NK-92 (cell line): ENCODE measurements at regions not wholly inside any gene's neighbourhood (a gene's known extent, or its start where the extent isn't known, plus 50 kb on each side); places are given as distances from the start of the nearest gene placed in this dataset.

Source experiments
- DNase-seq: peaks from one replicate; lab custom pipeline; 2025; ENCODE audit not compliant: unreplicated experiment; lab: John Stamatoyannopoulos, UW

- DNase-seq = no peak
Observed at GRCh38 chr2:2851806-2852777, 521.0 kb upstream of the MYT1L start.

GRCh38 chr2:2851316-2851715 lies 520.2 kb upstream of the MYT1L start:
- DNase-seq = no peak

GRCh38 chr2:2850859-2851258 lies 519.8 kb upstream of the MYT1L start:
- DNase-seq = no peak

- DNase-seq = no peak
Observed at GRCh38 chr2:2850218-2850755, 519.2 kb upstream of the MYT1L start.

- DNase-seq = no peak
Observed at GRCh38 chr2:2849464-2850217, 518.6 kb upstream of the MYT1L start.

- DNase-seq = no peak
Observed at GRCh38 chr2:2848621-2849333, 517.7 kb upstream of the MYT1L start.

- DNase-seq = no peak
Observed at GRCh38 chr2:2848198-2848597, 517.1 kb upstream of the MYT1L start.

GRCh38 chr2:2847209-2847676 lies 516.2 kb upstream of the MYT1L start:
- DNase-seq = no peak

GRCh38 chr2:2846332-2847208 lies 515.5 kb upstream of the MYT1L start:
- DNase-seq = no peak

GRCh38 chr2:2845806-2846315 lies 514.8 kb upstream of the MYT1L start:
- DNase-seq = no peak

- no peak for DNase-seq
Observed at GRCh38 chr2:2845267-2845666, 514.2 kb upstream of the MYT1L start.

- no peak for DNase-seq
Observed at GRCh38 chr2:2843969-2844548, 513.0 kb upstream of the MYT1L start.

GRCh38 chr2:2842466-2842865 lies 511.4 kb upstream of the MYT1L start:
- no peak for DNase-seq

GRCh38 chr2:2840681-2841300 lies 509.7 kb upstream of the MYT1L start:
- no peak for DNase-seq

GRCh38 chr2:2839782-2840531 lies 508.9 kb upstream of the MYT1L start:
- no peak for DNase-seq

- no peak for DNase-seq
Observed at GRCh38 chr2:2839393-2839781, 508.3 kb upstream of the MYT1L start.

GRCh38 chr2:2838548-2838845 lies 507.4 kb upstream of the MYT1L start:
- DNase-seq = no peak

- no peak for DNase-seq
Observed at GRCh38 chr2:2837746-2838547, 506.9 kb upstream of the MYT1L start.
